Caco-2 (cell line): ENCODE measurements at regions not wholly inside any gene's neighbourhood (a gene's known extent, or its start where the extent isn't known, plus 50 kb on each side); places are given as distances from the start of the nearest gene placed in this dataset.
"Not testable (repeated sequence)": the region's sequence is repeated elsewhere in the genome, so short reads cannot be mapped to it uniquely, and the experiment has no call there.

ENCODE experiments used
- BruUV-seq: library from RNA; stranded (reverse); fragments of 400-500 nt; replicated peaks from 2 replicates; lab custom pipeline; 2021; lab: Mats Ljungman, UMichigan
- CTCF ChIA-PET: fragments of 300-600 bp; sonication (Branson Sonifier 250); formaldehyde crosslinking; loops from one replicate; lab custom pipeline; 2022; ENCODE audit warnings: antibody characterized with exemption; lab: Charles Lee
- POLR2A ChIA-PET: fragments of 300-600 bp; sonication (Branson Sonifier 250); formaldehyde crosslinking; loops from one replicate; lab custom pipeline; 2022; ENCODE audit warnings: antibody characterized with exemption; lab: Charles Lee
- DNase-seq, 2 experiments: peaks; one replicate each; pipeline versions ENCODE4 v3.0.0 to v3.0.0-alpha.2; 2020 to 2022
- H3K27me3 ChIP-seq: replicated peaks from 2 replicates; pipeline ENCODE4 v1.6.0; 2011; ENCODE audit warnings: low read length; ENCODE audit not compliant: control insufficient read depth, insufficient read depth
- H3K36me3 ChIP-seq: 2 replicates; pipeline ENCODE4 v1.5.1; 2011; ENCODE audit warnings: low read length; ENCODE audit not compliant: control insufficient read depth, insufficient read depth
- H3K4me1 ChIP-seq: fragments of 250-450 bp; sonication (Bioruptor Pico); 2 replicates; pipeline ENCODE4 v1.5.1; 2020; ENCODE audit warnings: mild to moderate bottlenecking
- H3K4me3 ChIP-seq: 2 replicates; pipeline ENCODE4 v1.5.1; 2011; ENCODE audit warnings: low read depth, mild to moderate bottlenecking, control low read depth, low read length
- H3K9me3 ChIP-seq: fragments of 250-450 bp; sonication (Bioruptor Pico); 2 replicates; pipeline ENCODE4 v1.5.1; 2020; ENCODE audit warnings: mild to moderate bottlenecking, moderate library complexity
- H3K27ac Mint-ChIP-seq: one replicate; pipeline ENCODE4 v1.8.0; 2022; ENCODE audit warnings: mixed read lengths; ENCODE audit not compliant: unreplicated experiment
- H3K27me3 Mint-ChIP-seq: one replicate; pipeline ENCODE4 v1.8.0; 2022; ENCODE audit warnings: mixed read lengths; ENCODE audit not compliant: insufficient read depth, unreplicated experiment
- H3K36me3 Mint-ChIP-seq: one replicate; pipeline ENCODE4 v1.8.0; 2022; ENCODE audit warnings: mild to moderate bottlenecking, mixed read lengths; ENCODE audit not compliant: insufficient read depth, unreplicated experiment
- H3K4me1 Mint-ChIP-seq: one replicate; pipeline ENCODE4 v1.8.0; 2022; ENCODE audit warnings: low read depth, mixed read lengths; ENCODE audit not compliant: unreplicated experiment
- H3K4me3 Mint-ChIP-seq: one replicate; pipeline ENCODE4 v1.8.0; 2022; ENCODE audit warnings: mild to moderate bottlenecking, moderate library complexity, mixed read lengths; ENCODE audit not compliant: unreplicated experiment
- H3K9me3 Mint-ChIP-seq: one replicate; pipeline ENCODE4 v1.8.0; 2022; ENCODE audit warnings: mixed read lengths; ENCODE audit not compliant: unreplicated experiment
- CTCF ChIP-seq, 2 experiments: fragments of 200-600 bp in 1 of 2; IDR thresholded peaks; 1 replicate in 1 of 2; 2 replicates in 1 of 2; pipeline versions ENCODE4 v1.5.1 to v1.8.0; 2011 to 2022; ENCODE audit warnings: antibody characterized with exemption in 1 of 2, control low read depth in 1 of 2, inconsistent platforms in 1 of 2, low read depth in 1 of 2, low read length in 1 of 2, mild to moderate bottlenecking in 1 of 2, moderate library complexity in 1 of 2; ENCODE audit not compliant: insufficient read depth in 1 of 2, severe bottlenecking in 1 of 2, unreplicated experiment in 1 of 2
- intact Hi-C: fragments of 100-400 bp; cut with micrococcal nuclease; formaldehyde crosslinking; loops from one replicate; pipeline ENCODE4 v1.10.0; 2022; ENCODE audit not compliant: unreplicated experiment

DNA sequence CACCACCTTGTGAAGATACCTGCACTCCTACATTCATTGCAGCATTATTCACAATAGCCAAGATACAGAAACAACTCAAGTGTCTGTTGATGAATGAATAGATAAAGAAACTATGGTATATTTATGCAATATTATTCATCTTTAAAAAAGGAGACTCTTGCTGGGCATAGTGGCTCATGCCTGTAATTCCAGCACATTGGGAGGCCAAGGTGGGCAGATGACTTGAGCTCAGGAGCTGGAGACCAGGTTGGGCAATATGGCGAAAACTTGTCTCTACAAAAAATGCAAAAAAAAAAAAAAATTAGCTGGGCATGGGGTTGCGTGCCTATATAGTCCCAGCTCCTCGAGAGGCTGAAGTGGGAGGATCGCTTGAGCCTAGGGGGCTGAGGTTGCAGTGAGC, 119.8 kb downstream of the GJA1 start:
- Mint-ChIP-seq H3K27ac (no peak overlapping the region), H3K27me3 (no peaks in the 10 kb centered on the region), H3K4me3 (no peak overlapping the region), H3K9me3 (peaks cover 9% of the 10 kb centered on the region), H3K36me3 (no peaks in the 10 kb centered on the region), H3K4me1 (no peaks in the 10 kb centered on the region)
- Histone ChIP-seq H3K4me3 (no peak overlapping the region), H3K9me3 (no peaks in the 10 kb centered on the region), H3K36me3 (no peaks in the 10 kb centered on the region), H3K4me1 (no peaks in the 10 kb centered on the region), H3K27me3 (no peaks in the 10 kb centered on the region)
- no TSS peak for BruUV-seq
- TF ChIP-seq CTCF (IDR thresholded peaks at IDR 0.05; ENCODE audit: insufficient read depth in 1 of 2, low read depth in 1 of 2, low read length in 1 of 2, severe bottlenecking in 1 of 2, unreplicated experiment in 1 of 2) = no peak
- ChIA-PET POLR2A (no interaction called here), CTCF (no interaction called here)
- DNase-seq = no peak
- intact Hi-C loops = no loop called here

DNA sequence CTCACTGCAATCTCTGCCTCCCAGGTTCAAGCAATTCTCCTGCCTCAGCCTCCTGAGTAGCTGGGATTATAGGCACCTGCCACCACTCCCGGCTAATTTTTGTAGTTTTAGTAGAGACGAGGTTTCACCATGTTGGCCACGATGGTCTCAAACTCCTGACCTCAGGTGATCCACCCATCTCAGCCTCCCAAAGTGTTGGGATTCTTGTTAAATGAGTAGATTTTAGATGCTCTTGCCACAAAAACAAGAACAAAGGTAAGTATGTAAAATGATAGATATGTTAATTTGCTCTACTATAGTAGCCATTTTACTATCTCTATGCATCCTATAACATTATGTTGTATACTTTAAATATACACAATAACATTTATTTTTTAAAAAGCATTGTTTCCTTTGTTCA, 120.7 kb downstream of the GJA1 start:
- H3K36me3 ChIP-seq, H3K36me3 Mint-ChIP-seq, H3K4me3 Mint-ChIP-seq, DNase-seq, H3K27me3 ChIP-seq, BruUV-seq, H3K27me3 Mint-ChIP-seq, H3K9me3 Mint-ChIP-seq, intact Hi-C loops, CTCF ChIA-PET, H3K27ac Mint-ChIP-seq, H3K9me3 ChIP-seq, H3K4me3 ChIP-seq, POLR2A ChIA-PET, H3K4me1 Mint-ChIP-seq, H3K4me1 ChIP-seq: not testable (repeated sequence)

- H3K9me3 Mint-ChIP-seq = peaks cover 9% of the 10 kb centered on the region
- no peaks in the 10 kb centered on the region for H3K36me3 ChIP-seq
- no peaks in the 10 kb centered on the region for H3K4me1 Mint-ChIP-seq
- no peaks in the 10 kb centered on the region for H3K36me3 Mint-ChIP-seq
- no peak for TF ChIP-seq CTCF (IDR thresholded peaks at IDR 0.05; ENCODE audit: insufficient read depth in 1 of 2, low read depth in 1 of 2, low read length in 1 of 2, severe bottlenecking in 1 of 2, unreplicated experiment in 1 of 2)
- H3K4me3 ChIP-seq = no peak overlapping the region
- CTCF ChIA-PET = no interaction called here
- H3K4me1 ChIP-seq = no peaks in the 10 kb centered on the region
- H3K9me3 ChIP-seq = no peaks in the 10 kb centered on the region
- no peak for DNase-seq
- H3K27me3 ChIP-seq = no peaks in the 10 kb centered on the region
- POLR2A ChIA-PET = no interaction called here
- BruUV-seq = no TSS peak
- H3K4me3 Mint-ChIP-seq = no peak overlapping the region
- no peak overlapping the region for H3K27ac Mint-ChIP-seq
- H3K27me3 Mint-ChIP-seq = no peaks in the 10 kb centered on the region
- intact Hi-C loops = no loop called here
Measured at GRCh38 chr6:121557146-121557940, 121.9 kb downstream of the GJA1 start.
